Breast epithelium (tissue), 4 donors: ENCODE measurements at regions not wholly inside any gene's neighbourhood (a gene's known extent, or its start where the extent isn't known, plus 50 kb on each side); places are given as distances from the start of the nearest gene placed in this dataset.

ENCODE experiments used
- DNase-seq, 2 donors: peaks; one replicate each; pipeline ENCODE4 v3.0.0-alpha.2; 2019; ENCODE audit warnings: low spot score in 2 of 2
- H3K27ac ChIP-seq, 2 donors: fragments of 200-600 bp; sonication (generic) in 1 of 2; one replicate each; pipeline ENCODE4 v1.5.1; 2016 to 2019; ENCODE audit warnings: mild to moderate bottlenecking in 1 of 2
- H3K27me3 ChIP-seq, 2 donors: fragments of 200-600 bp; sonication (generic) in 1 of 2; one replicate each; pipeline versions ENCODE4 v1.5.1 to v1.6.0; 2017 to 2019; ENCODE audit warnings: control low read depth in 1 of 2, mild to moderate bottlenecking in 1 of 2
- H3K36me3 ChIP-seq: fragments of 200-600 bp; one replicate; pipeline ENCODE4 v1.5.1; 2019
- H3K4me1 ChIP-seq, 2 donors: fragments of 200-600 bp; sonication (generic); one replicate each; pipeline ENCODE4 v1.5.1; 2016 to 2019; ENCODE audit warnings: control low read depth in 1 of 2
- H3K4me3 ChIP-seq, 3 donors: fragments of 200-600 bp; sonication (generic); 1 replicate in 2 of 3; 2 replicates in 1 of 3; pipeline ENCODE4 v1.5.1; 2016 to 2019; ENCODE audit warnings: mild to moderate bottlenecking in 3 of 3, moderate library complexity in 2 of 3
- H3K9me3 ChIP-seq, 2 donors: fragments of 200-600 bp; sonication (generic) in 1 of 2; one replicate each; pipeline ENCODE4 v1.5.1; 2016 to 2019; ENCODE audit warnings: control low read depth in 1 of 2
- CTCF ChIP-seq, 3 donors: fragments of 450-650 bp; IDR thresholded peaks; one replicate each; pipeline ENCODE4 v1.5.1; 2016 to 2017; ENCODE audit warnings: antibody characterized with exemption in 3 of 3, mild to moderate bottlenecking in 3 of 3, moderate library complexity in 3 of 3
- POLR2A ChIP-seq: fragments of 450-650 bp; IDR thresholded peaks from one replicate; pipeline ENCODE4 v1.6.1; 2016; ENCODE audit warnings: antibody characterized with exemption, mild to moderate bottlenecking, moderate library complexity
- POLR2AphosphoS5 ChIP-seq, 3 donors: sonication (generic); formaldehyde crosslinking; IDR thresholded peaks; one replicate each; pipeline ENCODE4 v1.6.1; 2017; ENCODE audit warnings: antibody characterized with exemption in 3 of 3
- intact Hi-C: fragments of 100-400 bp; cut with DNase I; formaldehyde crosslinking; loops from one replicate; pipeline ENCODE4 v1.15.1; 2023; ENCODE audit warnings: low total_unique reads

GRCh38 chr11:109853156-109853776 lies 239.9 kb upstream of the ZC3H12C start:
- TF ChIP-seq CTCF (IDR thresholded peaks at IDR 0.05) (no peak), POLR2AphosphoS5 (IDR thresholded peaks at IDR 0.05) (no peak), POLR2A (no peak)
- no peak overlapping the region for H3K27ac ChIP-seq
- no peak for DNase-seq
- no peaks in the 10 kb centered on the region for H3K27me3 ChIP-seq
- no peaks in the 10 kb centered on the region for H3K4me1 ChIP-seq
- no peaks in the 10 kb centered on the region for H3K9me3 ChIP-seq
- no peaks in the 10 kb centered on the region for H3K36me3 ChIP-seq
- H3K4me3 ChIP-seq: no peak overlapping the region
- intact Hi-C loops: no loop called here

DNA sequence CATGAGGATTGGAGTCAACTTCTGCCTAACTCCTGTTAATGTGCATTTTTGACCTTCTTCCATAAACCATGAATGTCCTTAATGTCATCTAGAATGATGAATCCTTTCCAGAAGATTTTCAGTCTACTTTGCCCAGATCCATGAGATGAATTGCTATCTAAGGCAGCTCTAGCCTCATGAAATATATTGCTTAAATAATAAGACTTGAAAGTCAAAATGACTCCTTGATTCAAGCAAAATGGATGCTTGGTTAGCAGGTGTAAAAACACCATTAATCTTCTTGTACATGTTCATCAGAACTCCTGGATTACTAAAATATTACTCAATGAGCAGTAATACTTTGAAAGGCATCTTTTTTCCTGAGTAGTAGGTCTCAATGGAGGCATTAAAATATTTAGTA lies 238.5 kb upstream of the ZC3H12C start:
- Histone ChIP-seq H3K27ac (no peak overlapping the region), H3K9me3 (no peaks in the 10 kb centered on the region), H3K27me3 (no peaks in the 10 kb centered on the region), H3K4me3 (no peak overlapping the region), H3K4me1 (no peaks in the 10 kb centered on the region), H3K36me3 (no peaks in the 10 kb centered on the region)
- intact Hi-C loops: no loop called here
- TF ChIP-seq POLR2A (no peak), POLR2AphosphoS5 (IDR thresholded peaks at IDR 0.05) (no peak), CTCF (IDR thresholded peaks at IDR 0.05) (no peak)
- no peak for DNase-seq

DNA sequence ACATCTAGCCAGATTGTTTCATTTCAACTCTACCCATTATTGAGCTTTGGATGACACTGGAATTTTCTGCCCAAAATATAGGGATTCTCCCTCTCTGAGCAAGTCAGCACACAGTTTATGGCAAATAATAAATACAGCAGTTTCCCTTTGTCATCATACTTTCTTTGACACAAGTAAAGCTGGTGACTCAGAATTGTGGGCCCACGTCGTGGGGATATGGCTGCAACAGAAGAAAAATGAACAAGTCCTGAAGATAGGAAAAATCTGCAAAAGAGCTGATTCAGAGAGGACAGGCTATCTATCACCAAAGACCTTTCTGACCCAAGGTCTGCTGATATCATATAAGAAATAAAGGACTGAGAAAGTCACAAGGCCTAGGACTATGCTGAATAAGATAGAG lies 236.3 kb upstream of the ZC3H12C start:
- TF ChIP-seq POLR2AphosphoS5 (IDR thresholded peaks at IDR 0.05): no peak
- TF ChIP-seq POLR2A: no peak
- TF ChIP-seq CTCF (IDR thresholded peaks at IDR 0.05): no peak
- Histone ChIP-seq H3K27ac (no peak overlapping the region), H3K27me3 (no peaks in the 10 kb centered on the region), H3K9me3 (no peaks in the 10 kb centered on the region), H3K36me3 (no peaks in the 10 kb centered on the region), H3K4me3 (no peak overlapping the region), H3K4me1 (no peaks in the 10 kb centered on the region)
- intact Hi-C loops: no loop called here
- DNase-seq: no peak

DNA sequence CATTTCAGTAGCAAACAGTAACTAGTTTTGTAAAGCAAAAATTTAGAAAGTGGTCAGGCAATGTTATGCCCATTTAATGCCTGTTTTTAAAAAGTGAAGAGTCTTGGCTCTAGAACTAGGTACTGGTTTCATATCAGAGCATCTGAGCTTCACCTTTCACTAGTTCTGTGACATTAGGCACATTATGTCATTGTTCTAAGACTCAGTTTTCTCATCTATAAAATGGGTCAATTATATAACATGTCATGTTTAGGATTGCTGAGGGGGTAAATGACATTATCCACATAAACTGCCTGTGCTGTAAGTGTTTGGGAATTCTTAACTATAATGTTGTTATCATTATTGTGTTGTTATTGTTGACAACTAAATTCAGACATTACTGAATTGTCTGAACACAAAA lies 235.6 kb upstream of the ZC3H12C start:
- Histone ChIP-seq H3K36me3 (no peaks in the 10 kb centered on the region), H3K27me3 (no peaks in the 10 kb centered on the region), H3K9me3 (no peaks in the 10 kb centered on the region), H3K4me3 (no peak overlapping the region), H3K4me1 (no peaks in the 10 kb centered on the region), H3K27ac (no peak overlapping the region)
- intact Hi-C loops: no loop called here
- no peak for TF ChIP-seq POLR2AphosphoS5 (IDR thresholded peaks at IDR 0.05)
- TF ChIP-seq POLR2A: no peak
- no peak for TF ChIP-seq CTCF (IDR thresholded peaks at IDR 0.05)
- no peak for DNase-seq

GRCh38 chr11:109858152-109858551 lies 235.0 kb upstream of the ZC3H12C start:
- no peak for DNase-seq
- Histone ChIP-seq H3K4me1 (no peaks in the 10 kb centered on the region), H3K9me3 (no peaks in the 10 kb centered on the region), H3K27ac (no peak overlapping the region), H3K27me3 (no peaks in the 10 kb centered on the region), H3K36me3 (no peaks in the 10 kb centered on the region), H3K4me3 (no peak overlapping the region)
- intact Hi-C loops: no loop called here
- TF ChIP-seq CTCF (IDR thresholded peaks at IDR 0.05) (no peak), POLR2AphosphoS5 (IDR thresholded peaks at IDR 0.05) (no peak), POLR2A (no peak)
